ENCODE measurements at regions not wholly inside any gene's neighbourhood (a gene's known extent, or its start where the extent isn't known, plus 50 kb on each side); places are given as distances from the start of the nearest gene placed in this dataset.

DNA sequence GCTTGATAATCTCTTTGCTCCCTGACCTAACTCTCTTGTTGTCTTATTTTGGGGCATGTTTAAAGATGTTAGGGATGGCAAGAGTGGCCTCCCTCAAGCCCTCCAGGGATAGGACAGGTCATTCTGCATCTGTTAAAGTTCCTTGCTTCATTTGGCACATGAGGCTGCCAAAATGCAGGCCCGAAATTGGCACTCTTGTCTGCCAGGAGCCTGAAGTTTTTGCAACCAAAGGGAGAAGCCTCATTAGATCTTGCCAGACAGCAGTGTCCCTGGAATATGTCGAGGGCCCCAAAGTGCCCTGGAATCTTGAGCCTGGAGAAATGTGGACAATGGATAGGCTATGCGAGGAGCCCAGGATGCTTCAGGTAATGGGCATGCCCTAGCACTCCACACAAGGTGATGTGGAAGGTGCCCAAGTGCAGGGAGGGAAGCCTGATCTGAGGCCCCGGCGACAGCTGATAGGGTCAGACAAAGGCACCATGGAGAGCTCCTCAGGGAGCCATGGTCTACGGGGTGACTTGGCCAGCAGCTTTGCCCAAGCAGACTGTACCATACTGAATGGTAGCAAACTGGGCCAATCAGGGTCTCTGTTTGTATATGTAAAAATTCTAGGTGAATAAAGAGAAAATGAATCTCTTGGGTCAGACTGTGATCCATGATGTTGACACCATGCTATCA lies 173.0 kb upstream of the WSCD2 start:
- TF ChIP-seq, protein P1, sequence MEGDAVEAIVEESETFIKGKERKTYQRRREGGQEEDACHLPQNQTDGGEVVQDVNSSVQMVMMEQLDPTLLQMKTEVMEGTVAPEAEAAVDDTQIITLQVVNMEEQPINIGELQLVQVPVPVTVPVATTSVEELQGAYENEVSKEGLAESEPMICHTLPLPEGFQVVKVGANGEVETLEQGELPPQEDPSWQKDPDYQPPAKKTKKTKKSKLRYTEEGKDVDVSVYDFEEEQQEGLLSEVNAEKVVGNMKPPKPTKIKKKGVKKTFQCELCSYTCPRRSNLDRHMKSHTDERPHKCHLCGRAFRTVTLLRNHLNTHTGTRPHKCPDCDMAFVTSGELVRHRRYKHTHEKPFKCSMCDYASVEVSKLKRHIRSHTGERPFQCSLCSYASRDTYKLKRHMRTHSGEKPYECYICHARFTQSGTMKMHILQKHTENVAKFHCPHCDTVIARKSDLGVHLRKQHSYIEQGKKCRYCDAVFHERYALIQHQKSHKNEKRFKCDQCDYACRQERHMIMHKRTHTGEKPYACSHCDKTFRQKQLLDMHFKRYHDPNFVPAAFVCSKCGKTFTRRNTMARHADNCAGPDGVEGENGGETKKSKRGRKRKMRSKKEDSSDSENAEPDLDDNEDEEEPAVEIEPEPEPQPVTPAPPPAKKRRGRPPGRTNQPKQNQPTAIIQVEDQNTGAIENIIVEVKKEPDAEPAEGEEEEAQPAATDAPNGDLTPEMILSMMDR (IDR thresholded peaks at IDR 0.05): no peak

DNA sequence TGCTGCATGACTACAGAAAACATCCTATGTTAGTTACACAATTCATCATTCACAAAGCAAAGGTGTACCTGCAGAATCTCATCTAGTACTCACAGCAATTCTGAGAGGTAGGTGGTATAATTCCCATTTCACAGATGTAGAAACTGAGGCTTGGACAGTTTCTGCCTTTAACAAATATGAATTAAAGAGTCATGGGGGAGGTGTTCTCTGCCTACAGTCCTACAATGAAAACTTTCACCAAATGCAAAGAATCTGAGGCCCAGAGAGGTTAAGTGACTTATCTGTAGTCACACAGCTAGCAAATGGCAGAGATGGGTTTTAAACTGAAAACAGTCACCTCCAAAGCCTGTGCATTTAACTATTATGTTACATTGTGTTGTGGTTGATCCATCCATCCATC lies 171.6 kb upstream of the WSCD2 start:
- TF ChIP-seq, protein P1 (IDR thresholded peaks at IDR 0.05): no peak

DNA sequence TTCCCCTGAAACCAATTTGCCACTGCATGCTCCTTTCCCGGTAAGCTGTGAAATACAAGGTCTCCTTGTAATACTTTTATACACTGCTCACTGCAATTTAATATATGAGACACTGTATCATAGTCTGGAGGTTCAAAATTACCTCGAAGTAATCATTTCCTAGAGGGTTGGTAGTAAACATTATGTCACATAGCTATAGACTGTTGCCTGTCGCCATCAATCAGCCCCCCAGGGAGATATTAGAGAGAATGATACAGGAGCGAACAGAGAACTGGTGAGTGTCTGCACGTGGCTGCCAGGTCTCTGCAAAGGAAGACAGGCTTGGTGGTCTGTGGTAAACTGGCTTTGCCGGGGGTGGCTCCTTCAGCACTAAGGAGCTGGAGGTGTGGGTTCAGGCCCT lies 165.5 kb upstream of the WSCD2 start:
- TF ChIP-seq, protein P1 (IDR thresholded peaks at IDR 0.05): no peak

DNA sequence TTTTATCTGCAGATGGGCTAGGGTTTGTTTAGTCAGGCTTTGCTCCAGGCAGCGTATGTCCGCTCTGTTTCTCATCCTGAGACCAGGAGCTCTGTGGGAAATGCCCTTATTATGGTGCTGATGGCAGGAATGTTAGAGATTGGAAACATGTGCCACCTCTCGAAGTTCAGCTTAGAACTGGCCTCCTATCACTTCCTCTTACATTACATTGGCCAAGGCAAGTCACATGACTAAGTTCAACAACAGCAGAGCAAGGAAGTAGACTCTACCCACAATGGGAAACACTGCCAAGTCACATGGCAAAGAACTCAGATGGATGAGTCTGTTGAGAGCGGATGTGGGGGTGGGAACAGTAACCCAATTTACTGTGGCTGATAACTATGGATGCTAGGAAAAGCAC lies 161.9 kb upstream of the WSCD2 start:
- TF ChIP-seq, protein P1 (IDR thresholded peaks at IDR 0.05): no peak

DNA sequence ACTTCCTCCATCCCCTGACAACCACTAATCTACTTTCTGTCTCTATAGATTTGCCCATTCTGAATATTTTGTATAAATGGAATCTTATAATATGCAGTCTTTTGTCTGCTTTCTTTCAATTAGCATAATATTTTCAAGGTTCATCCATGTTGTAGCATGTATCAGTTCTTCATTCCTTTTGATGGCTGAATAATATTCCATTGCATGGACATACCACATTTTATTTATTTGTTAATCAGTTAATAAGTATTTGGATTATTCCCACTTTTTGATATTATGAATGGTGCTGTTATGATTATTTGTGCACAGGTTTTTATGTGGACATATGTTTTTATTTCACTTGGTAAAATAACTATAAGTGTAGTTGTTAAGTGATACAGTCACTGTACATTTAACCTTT lies 155.1 kb upstream of the WSCD2 start:
- TF ChIP-seq, protein P1 (IDR thresholded peaks at IDR 0.05): no peak

DNA sequence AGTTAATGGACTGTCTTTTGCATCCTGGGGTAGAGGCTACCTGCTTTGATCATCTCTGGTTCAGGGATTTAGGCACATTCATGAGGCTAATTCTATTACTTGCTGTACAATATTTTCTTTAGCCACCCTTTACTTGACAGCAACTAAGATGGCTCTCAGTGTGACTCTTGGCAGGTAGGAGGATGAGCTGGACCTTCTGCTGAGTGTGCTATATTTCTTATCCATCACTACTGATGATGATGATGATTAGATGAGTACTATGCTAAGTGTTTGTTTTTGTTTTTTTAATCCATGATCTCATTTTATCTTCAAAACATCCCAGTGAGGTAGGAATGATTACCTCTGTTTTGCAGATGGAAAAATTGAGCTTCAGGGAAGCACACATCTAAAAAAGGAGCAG lies 152.8 kb upstream of the WSCD2 start:
- TF ChIP-seq, protein P1 (IDR thresholded peaks at IDR 0.05): no peak

DNA sequence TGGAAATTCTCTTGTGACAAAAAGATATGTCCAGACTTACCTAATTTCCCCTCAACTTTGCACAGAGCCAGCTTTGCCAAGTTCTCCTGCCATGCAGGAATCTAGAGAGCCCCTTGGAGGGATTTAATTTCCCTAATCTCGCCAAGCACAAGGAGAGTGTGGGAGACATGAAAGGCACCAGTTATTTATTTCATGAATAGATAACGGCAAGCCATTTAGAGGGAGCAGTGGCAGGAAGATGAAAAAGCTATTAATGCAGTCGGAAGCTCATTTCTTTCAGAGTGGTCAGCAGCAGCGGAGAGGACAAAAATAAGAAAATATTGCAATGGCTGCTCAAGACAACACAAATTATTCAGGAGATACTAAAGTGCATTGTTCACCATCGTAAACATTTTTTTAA lies 150.9 kb upstream of the WSCD2 start:
- TF ChIP-seq, protein P1 (IDR thresholded peaks at IDR 0.05): no peak

DNA sequence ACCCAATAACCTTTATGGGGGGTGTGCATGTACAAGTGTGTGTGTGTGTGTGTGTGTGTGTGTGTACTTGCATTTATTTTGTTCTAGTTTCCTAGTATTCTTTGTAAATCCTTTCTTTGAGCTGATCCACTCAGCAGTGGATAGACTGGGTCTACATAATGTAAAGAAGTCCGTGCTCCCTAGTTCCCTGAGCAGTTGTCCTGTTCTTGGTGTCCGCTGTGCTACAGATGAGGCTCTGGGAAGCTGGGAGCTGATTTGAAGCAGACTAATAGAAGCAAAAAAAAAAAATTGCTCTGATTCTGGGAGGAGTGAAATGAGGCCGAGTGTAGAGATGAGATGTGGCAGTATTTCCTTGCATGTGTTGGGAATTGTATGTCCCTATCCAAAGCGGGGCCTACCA lies 150.4 kb upstream of the WSCD2 start:
- TF ChIP-seq, protein P1 (IDR thresholded peaks at IDR 0.05): no peak
